Gastroesophageal sphincter (tissue), 4 donors: ENCODE measurements at regions not wholly inside any gene's neighbourhood (a gene's known extent, or its start where the extent isn't known, plus 50 kb on each side); places are given as distances from the start of the nearest gene placed in this dataset.

Source experiments
- ATAC-seq: fragments of 150-250 bp; one replicate; pipeline ENCODE4 v1.9.1; 2016; ENCODE audit warnings: mild to moderate bottlenecking, moderate library complexity
- H3K27ac ChIP-seq, 4 donors: fragments of 200-600 bp; sonication (generic) in 3 of 4; 1 replicate in 3 of 4; 2 replicates in 1 of 4; pipeline ENCODE4 v1.5.1; 2016 to 2019
- H3K27me3 ChIP-seq: fragments of 200-600 bp; sonication (generic); one replicate; pipeline ENCODE4 v1.5.1; 2019
- H3K36me3 ChIP-seq, 2 donors: fragments of 200-600 bp; sonication (generic); one replicate each; pipeline ENCODE4 v1.5.1; 2019; ENCODE audit warnings: control low read depth in 1 of 2
- H3K4me1 ChIP-seq, 3 donors: fragments of 200-600 bp; sonication (generic); 1 replicate in 2 of 3; 2 replicates in 1 of 3; pipeline ENCODE4 v1.5.1; 2016 to 2019; ENCODE audit warnings: control low read depth in 2 of 3
- H3K4me3 ChIP-seq, 2 donors: fragments of 200-600 bp; sonication (generic); one replicate each; pipeline ENCODE4 v1.5.1; 2019; ENCODE audit warnings: mild to moderate bottlenecking in 1 of 2, moderate library complexity in 1 of 2
- H3K9me3 ChIP-seq, 3 donors: fragments of 200-600 bp; sonication (generic); one replicate each; pipeline ENCODE4 v1.5.1; 2017 to 2019; ENCODE audit warnings: control low read depth in 2 of 3
- EP300 ChIP-seq: sonication (generic); formaldehyde crosslinking; IDR thresholded peaks from one replicate; pipeline ENCODE4 v1.6.1; 2017; ENCODE audit warnings: antibody characterized with exemption, mild to moderate bottlenecking
- POLR2A ChIP-seq, 2 donors: fragments of 450-650 bp; IDR thresholded peaks; one replicate each; pipeline ENCODE4 v1.6.1; 2017; ENCODE audit warnings: antibody characterized with exemption in 2 of 2, mild to moderate bottlenecking in 2 of 2, moderate library complexity in 1 of 2
- POLR2AphosphoS5 ChIP-seq: sonication (generic); formaldehyde crosslinking; IDR thresholded peaks from one replicate; pipeline ENCODE4 v1.6.1; 2017; ENCODE audit warnings: antibody characterized with exemption
- WGBS, 2 donors: methylation state at CpG; one replicate each; pipeline ENCODE4 v1.1.5; 2018; ENCODE audit warnings: low coverage in 1 of 2; 5-methylcytosine and 5-hydroxymethylcytosine counted together
- TF ChIP-seq, protein P1 (sequence below), 4 experiments: fragments of 200-600 bp in 2 of 4; fragments of 450-650 bp in 2 of 4; sonication (generic) in 1 of 4; IDR thresholded peaks; one replicate each; pipeline ENCODE4 v1.5.1; 2017 to 2019; ENCODE audit warnings: antibody characterized with exemption in 4 of 4, mild to moderate bottlenecking in 2 of 4, moderate library complexity in 2 of 4

- no peak for ATAC-seq
- no peaks in the 10 kb centered on the region for H3K4me1 ChIP-seq
- no peak overlapping the region for H3K4me3 ChIP-seq
- WGBS, 2 donors: 55 to 61% methylated on average over 1 of the region's 1 CpG
- no peaks in the 10 kb centered on the region for H3K36me3 ChIP-seq
- no peaks in the 10 kb centered on the region for H3K9me3 ChIP-seq
- H3K27ac ChIP-seq: no peak overlapping the region
- no peak for TF ChIP-seq POLR2A (IDR thresholded peaks at IDR 0.05)
- no peak for TF ChIP-seq POLR2AphosphoS5
- no peak for TF ChIP-seq EP300
- TF ChIP-seq, protein P1, sequence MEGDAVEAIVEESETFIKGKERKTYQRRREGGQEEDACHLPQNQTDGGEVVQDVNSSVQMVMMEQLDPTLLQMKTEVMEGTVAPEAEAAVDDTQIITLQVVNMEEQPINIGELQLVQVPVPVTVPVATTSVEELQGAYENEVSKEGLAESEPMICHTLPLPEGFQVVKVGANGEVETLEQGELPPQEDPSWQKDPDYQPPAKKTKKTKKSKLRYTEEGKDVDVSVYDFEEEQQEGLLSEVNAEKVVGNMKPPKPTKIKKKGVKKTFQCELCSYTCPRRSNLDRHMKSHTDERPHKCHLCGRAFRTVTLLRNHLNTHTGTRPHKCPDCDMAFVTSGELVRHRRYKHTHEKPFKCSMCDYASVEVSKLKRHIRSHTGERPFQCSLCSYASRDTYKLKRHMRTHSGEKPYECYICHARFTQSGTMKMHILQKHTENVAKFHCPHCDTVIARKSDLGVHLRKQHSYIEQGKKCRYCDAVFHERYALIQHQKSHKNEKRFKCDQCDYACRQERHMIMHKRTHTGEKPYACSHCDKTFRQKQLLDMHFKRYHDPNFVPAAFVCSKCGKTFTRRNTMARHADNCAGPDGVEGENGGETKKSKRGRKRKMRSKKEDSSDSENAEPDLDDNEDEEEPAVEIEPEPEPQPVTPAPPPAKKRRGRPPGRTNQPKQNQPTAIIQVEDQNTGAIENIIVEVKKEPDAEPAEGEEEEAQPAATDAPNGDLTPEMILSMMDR (IDR thresholded peaks at IDR 0.05): no peak
- no peaks in the 10 kb centered on the region for H3K27me3 ChIP-seq
Observed at GRCh38 chr10:52635651-52636050, 136.9 kb downstream of the MBL2 start.

DNA sequence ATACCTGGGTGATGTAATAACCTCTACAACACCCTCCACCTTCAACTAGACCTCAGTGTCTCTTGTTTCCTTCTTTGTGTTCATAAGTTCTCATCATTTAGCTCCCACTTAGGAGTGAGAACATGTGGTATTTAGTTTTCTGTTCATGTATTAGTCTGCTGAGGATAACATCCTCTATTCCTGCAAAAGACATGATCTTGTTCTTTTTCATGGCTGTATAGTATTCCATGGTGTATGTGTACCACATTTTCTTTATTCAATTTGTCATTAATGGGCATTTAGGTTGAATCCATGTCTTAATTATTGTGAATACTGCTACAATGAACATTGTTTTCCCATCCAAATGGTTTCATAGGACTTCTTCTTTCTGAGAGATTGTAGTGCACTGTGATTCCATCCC lies 135.7 kb downstream of the MBL2 start:
- Histone ChIP-seq H3K27ac (no peak overlapping the region), H3K4me1 (no peaks in the 10 kb centered on the region), H3K36me3 (no peaks in the 10 kb centered on the region), H3K9me3 (no peaks in the 10 kb centered on the region), H3K4me3 (no peak overlapping the region), H3K27me3 (no peaks in the 10 kb centered on the region)
- no peak for ATAC-seq
- no peak for TF ChIP-seq EP300

GRCh38 chr10:52637592-52637991 lies 135.0 kb downstream of the MBL2 start:
- ATAC-seq: no peak
- Histone ChIP-seq H3K9me3 (no peaks in the 10 kb centered on the region), H3K36me3 (no peaks in the 10 kb centered on the region), H3K27me3 (no peaks in the 10 kb centered on the region), H3K4me3 (no peak overlapping the region), H3K27ac (no peak overlapping the region), H3K4me1 (no peaks in the 10 kb centered on the region)
- TF ChIP-seq POLR2AphosphoS5 (no peak), EP300 (no peak), POLR2A (IDR thresholded peaks at IDR 0.05) (no peak)
- TF ChIP-seq, protein P1 (IDR thresholded peaks at IDR 0.05): no peak
- 11 to 14% methylated on average over 1 of the region's 1 CpG for WGBS, 2 donors

GRCh38 chr10:52639652-52640051 lies 132.9 kb downstream of the MBL2 start:
- TF ChIP-seq POLR2AphosphoS5: no peak
- TF ChIP-seq POLR2A (IDR thresholded peaks at IDR 0.05): no peak
- no peak for TF ChIP-seq EP300
- TF ChIP-seq, protein P1 (IDR thresholded peaks at IDR 0.05): no peak
- H3K36me3 ChIP-seq: no peaks in the 10 kb centered on the region
- 0 to 5% methylated on average over 1 of the region's 1 CpG for WGBS, 2 donors
- no peaks in the 10 kb centered on the region for H3K4me1 ChIP-seq
- H3K27ac ChIP-seq: no peak overlapping the region
- no peak for ATAC-seq
- H3K27me3 ChIP-seq: no peaks in the 10 kb centered on the region
- H3K4me3 ChIP-seq: no peak overlapping the region
- H3K9me3 ChIP-seq: no peaks in the 10 kb centered on the region

DNA sequence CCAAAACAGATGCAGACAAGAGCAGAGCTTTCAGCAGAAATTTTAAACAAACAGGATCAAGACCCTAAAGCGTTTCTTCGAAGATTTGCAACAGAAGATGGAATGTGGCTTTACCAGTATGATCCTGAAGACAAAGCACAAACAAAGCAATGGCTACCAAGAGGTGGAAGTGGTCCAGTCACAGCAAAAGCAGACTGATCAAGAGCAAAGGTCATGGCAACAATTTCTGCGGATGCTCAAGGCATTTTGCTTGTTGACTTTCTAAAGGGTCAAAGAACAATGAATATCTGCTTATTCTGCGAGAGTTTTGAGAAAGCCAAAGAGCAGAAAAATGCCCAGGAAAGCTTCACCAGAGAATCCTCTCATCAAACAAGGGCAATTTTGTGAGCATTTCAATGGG lies 130.4 kb downstream of the MBL2 start:
- H3K4me3 ChIP-seq: no peak overlapping the region
- WGBS, 2 donors: 48 to 73% methylated on average over 2 to 4 of the region's 4 CpGs
- ATAC-seq: no peak
- H3K9me3 ChIP-seq: no peaks in the 10 kb centered on the region
- TF ChIP-seq POLR2AphosphoS5 (no peak), POLR2A (IDR thresholded peaks at IDR 0.05) (no peak), EP300 (no peak)
- TF ChIP-seq, protein P1 (IDR thresholded peaks at IDR 0.05): no peak
- H3K27ac ChIP-seq: no peak overlapping the region
- no peaks in the 10 kb centered on the region for H3K4me1 ChIP-seq
- H3K36me3 ChIP-seq: no peaks in the 10 kb centered on the region
- H3K27me3 ChIP-seq: no peaks in the 10 kb centered on the region
